Mesenchymal stem cell (in vitro differentiated cells and primary cell): ENCODE measurements at regions not wholly inside any gene's neighbourhood (a gene's known extent, or its start where the extent isn't known, plus 50 kb on each side); places are given as distances from the start of the nearest gene placed in this dataset.

ENCODE experiments used
- DNase-seq: peaks from one replicate; pipeline ENCODE4 v3.0.0-alpha.2; 2013
- H2AFZ ChIP-seq: one replicate; pipeline ENCODE4 v1.6.1; 2013; ENCODE audit warnings: low read depth, mild to moderate bottlenecking, control low read depth, inconsistent platforms, low read length, moderate library complexity
- H2AK5ac ChIP-seq: 2 replicates; pipeline ENCODE4 v1.6.1; 2013; ENCODE audit warnings: low read length, moderate library complexity, mild to moderate bottlenecking, inconsistent platforms; ENCODE audit not compliant: severe bottlenecking
- H2BK120ac ChIP-seq: one replicate; pipeline ENCODE4 v1.6.1; 2013; ENCODE audit warnings: low read depth, mild to moderate bottlenecking, inconsistent platforms, low read length, moderate library complexity
- H2BK12ac ChIP-seq, 2 experiments: one replicate each; pipeline ENCODE4 v1.6.1; 2013; ENCODE audit warnings: inconsistent platforms in 2 of 2, low read length in 2 of 2, mild to moderate bottlenecking in 2 of 2, moderate library complexity in 2 of 2, control low read depth in 1 of 2
- H2BK15ac ChIP-seq: one replicate; pipeline ENCODE4 v1.6.1; 2013; ENCODE audit warnings: mild to moderate bottlenecking, low read depth, inconsistent platforms; ENCODE audit not compliant: poor library complexity, severe bottlenecking
- H2BK5ac ChIP-seq: 2 replicates; pipeline ENCODE4 v1.6.1; 2013; ENCODE audit warnings: low read depth, mild to moderate bottlenecking, low read length, control low read depth, inconsistent platforms; ENCODE audit not compliant: poor library complexity, severe bottlenecking
- H3K14ac ChIP-seq, 2 experiments: one replicate each; pipeline ENCODE4 v1.6.1; 2013; ENCODE audit warnings: inconsistent platforms in 2 of 2, low read length in 2 of 2, control low read depth in 1 of 2, mild to moderate bottlenecking in 1 of 2, moderate library complexity in 1 of 2
- H3K18ac ChIP-seq, 2 experiments: one replicate each; pipeline ENCODE4 v1.6.1; 2013; ENCODE audit warnings: inconsistent platforms in 2 of 2, low read length in 2 of 2, control low read depth in 1 of 2, low read depth in 1 of 2, mild to moderate bottlenecking in 1 of 2
- H3K23ac ChIP-seq, 2 experiments: one replicate each; pipeline ENCODE4 v1.6.1; 2013; ENCODE audit warnings: inconsistent platforms in 2 of 2, low read length in 2 of 2, mild to moderate bottlenecking in 2 of 2, moderate library complexity in 2 of 2, control low read depth in 1 of 2
- H3K27ac ChIP-seq: 2 replicates; pipeline ENCODE4 v1.5.1; 2013; ENCODE audit warnings: mild to moderate bottlenecking, moderate library complexity, low read length, control low read depth, inconsistent platforms; ENCODE audit not compliant: poor library complexity, severe bottlenecking
- H3K27me3 ChIP-seq, 2 experiments: 2 replicates each; pipeline versions ENCODE4 v1.6.1 to v1.7.0; 2013; ENCODE audit warnings: low read length in 2 of 2, mild to moderate bottlenecking in 2 of 2, moderate library complexity in 2 of 2, control low read depth in 1 of 2, inconsistent platforms in 1 of 2; ENCODE audit not compliant: control insufficient read depth in 1 of 2, insufficient read depth in 1 of 2
- H3K36me3 ChIP-seq, 2 experiments: 2 replicates each; pipeline versions ENCODE4 v1.6.1 to v1.7.0; 2013; ENCODE audit warnings: low read length in 2 of 2, control low read depth in 1 of 2, inconsistent platforms in 1 of 2, low read depth in 1 of 2, mild to moderate bottlenecking in 1 of 2; ENCODE audit not compliant: insufficient read depth in 2 of 2, control insufficient read depth in 1 of 2
- H3K4ac ChIP-seq, 2 experiments: one replicate each; pipeline ENCODE4 v1.6.1; 2013; ENCODE audit warnings: inconsistent platforms in 2 of 2, low read length in 2 of 2, mild to moderate bottlenecking in 2 of 2, moderate library complexity in 2 of 2, control low read depth in 1 of 2, low read depth in 1 of 2
- H3K4me1 ChIP-seq: 2 replicates; pipeline ENCODE4 v1.6.1; 2013; ENCODE audit warnings: low read depth, low read length, control low read depth; ENCODE audit not compliant: control insufficient read depth, insufficient read depth
- H3K4me2 ChIP-seq: 2 replicates; pipeline ENCODE4 v1.6.1; 2013; ENCODE audit warnings: low read length, mild to moderate bottlenecking, inconsistent platforms; ENCODE audit not compliant: poor library complexity, severe bottlenecking
- H3K4me3 ChIP-seq, 2 experiments: 2 replicates each; pipeline versions ENCODE4 v1.5.1 to v1.7.0; 2013; ENCODE audit warnings: low read length in 2 of 2, mild to moderate bottlenecking in 2 of 2, control low read depth in 1 of 2, low read depth in 1 of 2; ENCODE audit not compliant: insufficient read depth in 1 of 2
- H3K79me1 ChIP-seq: replicated peaks from 2 replicates; pipeline ENCODE4 v1.6.1; 2013; ENCODE audit warnings: mild to moderate bottlenecking, control low read depth, low read length, inconsistent platforms; ENCODE audit not compliant: poor library complexity, severe bottlenecking
- H3K9ac ChIP-seq: 2 replicates; pipeline ENCODE4 v1.7.0; 2013; ENCODE audit warnings: mild to moderate bottlenecking, low read length, moderate library complexity
- H3K9me3 ChIP-seq: 2 replicates; pipeline ENCODE4 v1.7.0; 2013; ENCODE audit warnings: mild to moderate bottlenecking, low read length; ENCODE audit not compliant: control insufficient read depth
- H4K8ac ChIP-seq: one replicate; pipeline ENCODE4 v1.6.1; 2013; ENCODE audit warnings: inconsistent platforms, mild to moderate bottlenecking, low read length, moderate library complexity
- H4K91ac ChIP-seq: one replicate; pipeline ENCODE4 v1.6.1; 2013; ENCODE audit warnings: mild to moderate bottlenecking, low read length, inconsistent platforms
- WGBS: methylation state at CpG from one replicate; pipeline ENCODE4 v1.1.7; 2013; ENCODE audit warnings: mixed read lengths; 5-methylcytosine and 5-hydroxymethylcytosine counted together

DNA sequence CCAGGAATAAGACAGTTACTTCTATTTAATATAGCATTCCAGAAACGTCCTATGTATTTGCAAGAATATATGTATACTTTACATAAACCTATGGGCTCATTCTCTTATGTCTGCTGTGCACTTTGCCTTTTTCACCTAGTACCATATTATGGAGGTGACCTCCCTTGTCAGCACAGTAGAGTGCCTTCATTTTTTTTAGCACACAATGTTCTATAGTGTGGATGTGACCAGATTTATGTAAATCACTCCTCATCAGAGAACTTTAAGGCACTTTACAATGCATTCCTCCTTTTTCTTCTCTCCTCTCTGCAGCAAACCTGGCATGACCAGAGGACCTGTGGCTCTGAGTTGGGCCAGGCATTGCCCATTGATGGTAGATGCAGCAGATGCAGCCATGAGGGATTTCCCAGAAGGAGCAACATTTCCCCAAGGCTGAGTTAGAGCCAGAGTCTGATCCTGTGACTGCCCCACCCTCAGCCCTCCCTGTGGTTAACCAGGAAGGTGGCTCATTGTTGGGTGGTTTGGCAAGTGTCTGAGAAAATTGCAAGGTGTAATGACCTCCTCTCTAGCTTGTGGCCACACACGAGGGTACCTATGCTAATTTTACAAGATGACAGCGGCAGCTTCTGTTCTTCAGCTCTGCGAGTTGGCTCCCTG is 76.5 kb upstream of the DLX2 start:
- DNase-seq: no peak
- no peak overlapping the region for H3K4me3 ChIP-seq
- no peak overlapping the region for H4K91ac ChIP-seq
- no peak overlapping the region for H2BK5ac ChIP-seq
- H4K8ac ChIP-seq: no peak overlapping the region
- H3K27ac ChIP-seq: no peak overlapping the region
- H3K27me3 ChIP-seq: peaks cover 0 to 16% of the 10 kb centered on the region in 2 experiments
- no peaks in the 10 kb centered on the region for H3K36me3 ChIP-seq
- no peak overlapping the region for H2AFZ ChIP-seq
- H2AK5ac ChIP-seq: no peak overlapping the region
- H3K9me3 ChIP-seq: no peaks in the 10 kb centered on the region
- H2BK15ac ChIP-seq: no peak overlapping the region
- H3K9ac ChIP-seq: no peak overlapping the region
- no peak overlapping the region for H2BK120ac ChIP-seq
- WGBS: 86% methylated on average over 1 of the region's 4 CpGs
- H3K4ac ChIP-seq: no peak overlapping the region
- no peak overlapping the region for H3K18ac ChIP-seq
- H3K4me2 ChIP-seq: no peak overlapping the region
- no peaks in the 10 kb centered on the region for H3K79me1 ChIP-seq
- no peak overlapping the region for H2BK12ac ChIP-seq
- H3K14ac ChIP-seq: no peak overlapping the region
- no peak overlapping the region for H3K23ac ChIP-seq
- H3K4me1 ChIP-seq: no peaks in the 10 kb centered on the region

DNA sequence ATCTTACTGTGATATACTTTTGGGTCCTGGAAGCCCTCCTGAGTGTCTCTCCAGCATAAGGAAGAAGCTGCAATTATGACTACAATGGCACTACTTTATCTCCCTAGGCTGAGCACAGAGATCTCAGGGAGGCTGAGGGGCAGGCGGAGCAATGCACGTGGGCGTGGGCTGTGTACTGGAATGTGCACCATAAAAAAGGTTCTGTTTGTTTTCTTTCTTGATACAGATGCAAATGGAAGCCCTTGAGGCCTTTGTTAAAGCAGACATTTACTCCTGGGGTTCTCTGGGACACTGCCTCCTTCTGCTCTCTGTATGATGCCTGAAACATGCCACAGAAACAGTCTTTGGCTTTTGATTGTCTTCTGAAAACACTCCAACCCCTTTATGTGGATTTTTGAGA is 79.1 kb upstream of the DLX2 start:
- Histone ChIP-seq H3K4me1 (no peaks in the 10 kb centered on the region), H3K27ac (no peak overlapping the region), H4K91ac (no peak overlapping the region), H3K36me3 (no peaks in the 10 kb centered on the region), H2AFZ (no peak overlapping the region), H3K9me3 (peaks cover 11% of the 10 kb centered on the region), H3K14ac (no peak overlapping the region), H3K23ac (no peak overlapping the region), H3K4me2 (no peak overlapping the region), H3K27me3 (peaks cover 0 to 16% of the 10 kb centered on the region in 2 experiments), H2AK5ac (no peak overlapping the region), H3K79me1 (no peaks in the 10 kb centered on the region), H3K4me3 (no peak overlapping the region), H2BK120ac (no peak overlapping the region), H3K4ac (no peak overlapping the region), H2BK5ac (no peak overlapping the region), H3K18ac (no peak overlapping the region), H3K9ac (no peak overlapping the region), H2BK12ac (no peak overlapping the region), H2BK15ac (no peak overlapping the region), H4K8ac (no peak overlapping the region)
- no peak for DNase-seq
- 50% methylated on average over 3 of the region's 3 CpGs for WGBS

- Histone ChIP-seq H3K4me1 (no peaks in the 10 kb centered on the region), H4K91ac (no peak overlapping the region), H2AFZ (no peak overlapping the region), H4K8ac (no peak overlapping the region), H3K36me3 (no peaks in the 10 kb centered on the region), H2BK15ac (no peak overlapping the region), H3K23ac (no peak overlapping the region), H2AK5ac (no peak overlapping the region), H3K27me3 (peaks cover 0 to 16% of the 10 kb centered on the region in 2 experiments), H3K4me3 (no peak overlapping the region), H3K14ac (no peak overlapping the region), H3K27ac (no peak overlapping the region), H3K18ac (no peak overlapping the region), H3K9ac (no peak overlapping the region), H3K79me1 (no peaks in the 10 kb centered on the region), H3K4me2 (no peak overlapping the region), H2BK5ac (no peak overlapping the region), H3K4ac (no peak overlapping the region), H2BK12ac (no peak overlapping the region), H2BK120ac (no peak overlapping the region), H3K9me3 (peaks cover 12% of the 10 kb centered on the region)
- DNase-seq: no peak
- 89% methylated on average over 3 of the region's 4 CpGs for WGBS
Observed at GRCh38 chr2:172182624-172183023, 79.9 kb upstream of the DLX2 start.

DNA sequence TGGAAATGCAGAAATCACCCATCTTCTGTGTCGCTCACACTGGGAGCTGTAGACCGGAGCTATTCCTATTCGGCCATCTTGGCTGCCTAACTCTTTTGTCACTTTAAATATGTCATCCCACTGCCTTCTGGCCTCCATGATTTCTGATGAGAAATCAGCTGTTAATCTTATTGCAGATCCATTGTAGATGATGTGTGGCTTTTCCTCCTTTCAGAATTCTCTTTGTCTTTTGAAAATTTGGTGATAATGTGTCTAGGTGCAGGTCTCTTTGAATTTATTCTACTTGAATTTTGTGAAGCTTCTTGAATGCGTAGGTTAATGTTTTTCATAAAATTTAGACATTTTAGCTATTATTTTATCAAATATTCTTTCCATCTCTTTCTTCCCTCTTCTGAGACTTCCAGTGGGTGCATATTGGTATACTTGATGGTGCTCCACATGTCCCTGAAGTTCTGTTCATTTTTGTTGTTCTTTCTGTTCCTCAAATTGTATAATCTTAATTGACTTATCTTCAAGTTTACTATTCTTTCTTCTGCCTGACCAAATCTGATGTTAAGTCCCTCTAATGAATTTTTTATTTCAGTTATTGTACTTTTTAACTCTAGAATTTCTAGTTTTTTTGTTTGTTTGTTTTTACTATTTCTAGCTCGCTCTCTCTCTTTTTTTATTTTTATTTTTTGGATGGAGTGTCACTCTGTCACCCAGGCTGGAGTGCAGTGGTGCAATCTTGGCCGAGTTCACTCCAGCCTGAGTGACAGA is 90.8 kb upstream of the DLX2 start:
- no peak overlapping the region for H3K4me2 ChIP-seq
- peaks cover 32% of the 10 kb centered on the region for H3K9me3 ChIP-seq
- no peak overlapping the region for H2AK5ac ChIP-seq
- no peak overlapping the region for H3K14ac ChIP-seq
- H2AFZ ChIP-seq: no peak overlapping the region
- no peak overlapping the region for H2BK15ac ChIP-seq
- no peak overlapping the region for H4K91ac ChIP-seq
- no peak overlapping the region for H3K4me3 ChIP-seq
- no peak overlapping the region for H3K23ac ChIP-seq
- H3K18ac ChIP-seq: no peak overlapping the region
- H3K27ac ChIP-seq: no peak overlapping the region
- DNase-seq: no peak
- H3K27me3 ChIP-seq: no peaks in the 10 kb centered on the region
- no peak overlapping the region for H2BK120ac ChIP-seq
- no peak overlapping the region for H2BK5ac ChIP-seq
- H3K4ac ChIP-seq: no peak overlapping the region
- H3K79me1 ChIP-seq: no peaks in the 10 kb centered on the region
- no peak overlapping the region for H4K8ac ChIP-seq
- H3K4me1 ChIP-seq: peaks cover 2% of the 10 kb centered on the region
- 79% methylated on average over 4 of the region's 6 CpGs for WGBS
- no peaks in the 10 kb centered on the region for H3K36me3 ChIP-seq
- no peak overlapping the region for H3K9ac ChIP-seq
- H2BK12ac ChIP-seq: no peak overlapping the region
